CD4-positive, CD25-positive, alpha-beta regulatory T cell (primary cell): ENCODE measurements at regions not wholly inside any gene's neighbourhood (a gene's known extent, or its start where the extent isn't known, plus 50 kb on each side); places are given as distances from the start of the nearest gene placed in this dataset.

ENCODE experiments used
- ATAC-seq, 2 donors: fragments of 150-1000 bp; cut with Tn5 transposase; one replicate each; pipeline ENCODE4 v1.10.0; 2021; ENCODE audit warnings: low read depth in 2 of 2, moderate number of reproducible peaks in 2 of 2, moderate library complexity in 1 of 2
- DNase-seq, 3 donors: peaks; one replicate each; pipeline versions ENCODE4 v3.0.0 to v3.0.0-alpha.2; 2012 to 2022; ENCODE audit warnings: mixed read lengths in 1 of 3
- H3K27ac ChIP-seq: one replicate; pipeline ENCODE4 v1.7.0; 2013; ENCODE audit warnings: mild to moderate bottlenecking, low read length; ENCODE audit not compliant: insufficient read depth, poor library complexity, severe bottlenecking
- H3K27me3 ChIP-seq: one replicate; pipeline ENCODE4 v1.7.0; 2013; ENCODE audit warnings: low read length; ENCODE audit not compliant: control insufficient read depth, insufficient read depth
- H3K36me3 ChIP-seq: one replicate; pipeline ENCODE4 v1.7.0; 2013; ENCODE audit warnings: mild to moderate bottlenecking, low read length, moderate library complexity; ENCODE audit not compliant: control insufficient read depth, insufficient read depth
- H3K4me1 ChIP-seq: 2 replicates; pipeline ENCODE4 v1.7.0; 2013; ENCODE audit warnings: mild to moderate bottlenecking, low read length; ENCODE audit not compliant: insufficient read depth, control insufficient read depth, poor library complexity, severe bottlenecking
- H3K4me3 ChIP-seq: one replicate; pipeline ENCODE4 v1.7.0; 2013; ENCODE audit warnings: low read depth, mild to moderate bottlenecking, low read length, moderate library complexity
- H3K9me3 ChIP-seq, 2 experiments: 1 replicate in 1 of 2; 2 replicates in 1 of 2; pipeline ENCODE4 v1.7.0; 2013; ENCODE audit warnings: low read length in 2 of 2, mild to moderate bottlenecking in 1 of 2, moderate library complexity in 1 of 2; ENCODE audit not compliant: control insufficient read depth in 2 of 2
- H3K27ac Mint-ChIP-seq, 3 donors: one replicate each; pipeline ENCODE4 v1.8.0; 2020 to 2022; ENCODE audit warnings: mild to moderate bottlenecking in 3 of 3, mixed read lengths in 3 of 3, moderate library complexity in 2 of 3
- H3K27me3 Mint-ChIP-seq: one replicate; pipeline ENCODE4 v1.8.0; 2022; ENCODE audit warnings: mild to moderate bottlenecking, mixed read lengths
- H3K36me3 Mint-ChIP-seq: one replicate; pipeline ENCODE4 v1.8.0; 2020; ENCODE audit warnings: mixed read lengths
- H3K4me1 Mint-ChIP-seq, 4 donors: one replicate each; pipeline ENCODE4 v1.8.0; 2020 to 2022; ENCODE audit warnings: mixed read lengths in 4 of 4, mild to moderate bottlenecking in 1 of 4
- H3K4me3 Mint-ChIP-seq, 4 donors: one replicate each; pipeline ENCODE4 v1.8.0; 2020 to 2022; ENCODE audit warnings: mild to moderate bottlenecking in 4 of 4, mixed read lengths in 4 of 4, moderate library complexity in 3 of 4
- H3K9me3 Mint-ChIP-seq, 7 donors: one replicate each; pipeline ENCODE4 v1.8.0; 2020 to 2022; ENCODE audit warnings: mixed read lengths in 7 of 7, mild to moderate bottlenecking in 3 of 7, moderate library complexity in 2 of 7

GRCh38 chr1:229112832-229113548 lies 157.9 kb upstream of the RAB4A start:
- no peaks in the 10 kb centered on the region for H3K4me1 ChIP-seq
- peaks cover 0 to 6% (median 3%) of the 10 kb centered on the region in 4 donors for H3K4me1 Mint-ChIP-seq
- no peak overlapping the region for H3K4me3 ChIP-seq
- peaks cover 0 to 3% (median 0%) of the 10 kb centered on the region in 7 donors for H3K9me3 Mint-ChIP-seq
- no peaks in the 10 kb centered on the region for H3K36me3 ChIP-seq
- ATAC-seq: no peak
- no peak overlapping the region for H3K4me3 Mint-ChIP-seq
- no peaks in the 10 kb centered on the region for H3K36me3 Mint-ChIP-seq
- H3K27me3 Mint-ChIP-seq: peaks cover 4% of the 10 kb centered on the region
- no peaks in the 10 kb centered on the region for H3K27me3 ChIP-seq
- no peak overlapping the region for H3K27ac Mint-ChIP-seq
- no peak overlapping the region for H3K27ac ChIP-seq
- H3K9me3 ChIP-seq: no peaks in the 10 kb centered on the region
- no peak for DNase-seq

DNA sequence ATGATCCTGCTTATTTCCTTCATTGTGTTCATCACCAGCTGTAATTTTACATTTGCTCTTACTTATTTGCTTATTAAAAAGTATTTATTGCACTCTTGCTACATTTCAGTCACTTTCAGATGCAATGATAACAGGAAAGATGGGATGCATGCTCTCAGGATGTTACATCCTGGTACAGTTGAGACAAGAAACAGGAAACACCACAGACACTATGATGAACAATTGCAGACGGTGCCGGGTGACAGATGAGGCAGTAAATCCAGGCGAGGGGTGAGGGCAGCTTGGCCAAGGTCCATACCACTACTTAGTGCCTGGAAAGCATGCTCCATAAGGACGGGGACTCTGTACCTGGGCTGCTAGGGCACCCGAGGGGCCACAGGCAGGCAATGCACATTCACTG lies 156.6 kb upstream of the RAB4A start:
- Mint-ChIP-seq H3K9me3 (peaks cover 0 to 3% (median 0%) of the 10 kb centered on the region in 7 donors), H3K4me1 (peaks cover 0 to 6% (median 3%) of the 10 kb centered on the region in 4 donors), H3K4me3 (no peak overlapping the region), H3K27me3 (no peaks in the 10 kb centered on the region), H3K27ac (no peak overlapping the region), H3K36me3 (no peaks in the 10 kb centered on the region)
- DNase-seq: no peak
- Histone ChIP-seq H3K36me3 (no peaks in the 10 kb centered on the region), H3K4me1 (no peaks in the 10 kb centered on the region), H3K9me3 (no peaks in the 10 kb centered on the region), H3K27me3 (no peaks in the 10 kb centered on the region), H3K27ac (no peak overlapping the region), H3K4me3 (no peak overlapping the region)
- no peak for ATAC-seq

DNA sequence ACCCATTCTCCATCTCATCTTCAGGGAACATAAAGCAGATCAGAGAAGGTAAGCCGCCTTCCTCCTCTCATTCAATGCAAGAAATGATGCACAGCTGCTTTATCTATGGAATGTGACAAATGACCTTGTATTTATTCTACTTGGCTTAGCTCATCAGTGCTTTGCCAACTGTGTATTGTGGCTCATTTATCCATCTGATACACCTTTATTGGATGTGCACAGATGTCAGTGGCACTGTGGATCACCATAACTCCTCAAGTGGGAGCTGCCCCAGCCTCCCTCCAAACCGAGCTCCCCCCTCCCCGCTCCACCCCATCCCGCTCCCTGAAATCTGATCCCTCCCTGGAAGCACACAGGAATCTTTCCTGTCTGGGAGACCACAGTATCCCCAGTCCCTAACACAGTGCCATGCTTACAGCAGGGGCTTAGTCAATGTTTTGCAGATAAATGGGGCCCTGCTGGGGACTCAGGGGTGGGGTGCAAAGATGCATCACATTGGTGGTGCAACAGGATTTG lies 156.0 kb upstream of the RAB4A start:
- no peak for DNase-seq
- H3K4me3 ChIP-seq: no peak overlapping the region
- Mint-ChIP-seq H3K36me3 (no peaks in the 10 kb centered on the region), H3K4me3 (no peak overlapping the region), H3K9me3 (peaks cover 0 to 3% (median 0%) of the 10 kb centered on the region in 7 donors), H3K27me3 (no peaks in the 10 kb centered on the region), H3K27ac (no peak overlapping the region), H3K4me1 (peaks cover 0 to 7% (median 3%) of the 10 kb centered on the region in 4 donors)
- no peak for ATAC-seq
- no peak overlapping the region for H3K27ac ChIP-seq
- no peaks in the 10 kb centered on the region for H3K27me3 ChIP-seq
- H3K36me3 ChIP-seq: no peaks in the 10 kb centered on the region
- no peaks in the 10 kb centered on the region for H3K9me3 ChIP-seq
- no peaks in the 10 kb centered on the region for H3K4me1 ChIP-seq

GRCh38 chr1:229116114-229116513 lies 154.8 kb upstream of the RAB4A start:
- DNase-seq (no peak), ATAC-seq (no peak)

GRCh38 chr1:229117664-229118300 lies 153.1 kb upstream of the RAB4A start:
- H3K36me3 Mint-ChIP-seq: no peaks in the 10 kb centered on the region
- H3K4me1 ChIP-seq: no peaks in the 10 kb centered on the region
- peaks cover 4% of the 10 kb centered on the region for H3K27me3 Mint-ChIP-seq
- H3K36me3 ChIP-seq: no peaks in the 10 kb centered on the region
- H3K4me3 ChIP-seq: no peak overlapping the region
- H3K4me1 Mint-ChIP-seq: peaks cover 0 to 7% (median 3%) of the 10 kb centered on the region in 4 donors
- no peak overlapping the region for H3K4me3 Mint-ChIP-seq
- H3K9me3 ChIP-seq: no peaks in the 10 kb centered on the region
- H3K27ac ChIP-seq: no peak overlapping the region
- H3K27ac Mint-ChIP-seq: no peak overlapping the region
- DNase-seq (no peak), ATAC-seq (no peak)
- peaks cover 0 to under 1% (median 0%) of the 10 kb centered on the region in 7 donors for H3K9me3 Mint-ChIP-seq
- no peaks in the 10 kb centered on the region for H3K27me3 ChIP-seq

More at GRCh38 chr1:229116114-229116513, 154.8 kb upstream of the RAB4A start:
- H3K9me3 ChIP-seq: no peaks in the 10 kb centered on the region
- no peak overlapping the region for H3K4me3 Mint-ChIP-seq
- H3K27me3 ChIP-seq: no peaks in the 10 kb centered on the region
- no peak overlapping the region for H3K27ac ChIP-seq
- H3K9me3 Mint-ChIP-seq: peaks cover 0 to 3% (median 0%) of the 10 kb centered on the region in 7 donors
- H3K36me3 Mint-ChIP-seq: no peaks in the 10 kb centered on the region
- no peaks in the 10 kb centered on the region for H3K36me3 ChIP-seq
- H3K4me1 ChIP-seq: no peaks in the 10 kb centered on the region
- no peak overlapping the region for H3K4me3 ChIP-seq
- peaks cover 0 to 7% (median 3%) of the 10 kb centered on the region in 4 donors for H3K4me1 Mint-ChIP-seq
- no peaks in the 10 kb centered on the region for H3K27me3 Mint-ChIP-seq
- no peak overlapping the region for H3K27ac Mint-ChIP-seq

DNA sequence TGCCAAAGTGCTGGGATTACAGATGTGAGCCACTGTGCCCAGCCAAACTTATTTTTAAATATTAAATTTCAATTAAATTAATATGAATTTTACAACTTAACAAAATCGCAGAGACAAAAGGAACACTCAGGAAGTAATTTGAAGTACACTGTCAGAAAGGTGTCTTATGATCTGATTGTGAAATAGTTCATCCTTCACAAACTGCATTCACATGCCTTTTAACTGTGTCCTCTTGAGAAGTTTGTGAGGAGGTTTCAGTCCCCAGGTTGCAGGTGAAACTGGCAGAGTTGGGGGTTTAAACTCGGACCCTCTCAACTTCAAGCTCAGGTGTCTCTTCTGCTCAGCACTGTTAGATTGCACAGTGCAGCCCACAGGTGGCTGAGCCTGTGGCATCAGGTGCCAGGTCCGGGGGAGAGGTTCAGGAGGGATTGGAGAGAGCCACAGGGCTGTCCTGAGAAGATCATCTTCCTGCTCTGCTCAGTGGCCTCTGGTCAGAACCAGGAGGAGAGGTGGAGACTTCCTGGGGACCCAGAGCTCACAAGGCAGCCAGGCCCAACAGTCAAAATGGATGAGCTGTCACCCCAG lies 152.3 kb upstream of the RAB4A start:
- Histone ChIP-seq H3K27me3 (no peaks in the 10 kb centered on the region), H3K27ac (no peak overlapping the region), H3K4me1 (no peaks in the 10 kb centered on the region), H3K4me3 (no peak overlapping the region), H3K36me3 (no peaks in the 10 kb centered on the region), H3K9me3 (no peaks in the 10 kb centered on the region)
- no peak for DNase-seq
- H3K4me1 Mint-ChIP-seq: peaks cover 0 to 7% (median 3%) of the 10 kb centered on the region in 4 donors
- H3K27me3 Mint-ChIP-seq: peaks cover 4% of the 10 kb centered on the region
- H3K36me3 Mint-ChIP-seq: no peaks in the 10 kb centered on the region
- H3K27ac Mint-ChIP-seq: no peak overlapping the region
- ATAC-seq: no peak
- H3K9me3 Mint-ChIP-seq: no peaks in the 10 kb centered on the region
- H3K4me3 Mint-ChIP-seq: no peak overlapping the region

- DNase-seq: no peak
- Histone ChIP-seq H3K9me3 (no peaks in the 10 kb centered on the region), H3K27me3 (no peaks in the 10 kb centered on the region), H3K27ac (no peak overlapping the region), H3K4me1 (no peaks in the 10 kb centered on the region), H3K4me3 (no peak overlapping the region), H3K36me3 (no peaks in the 10 kb centered on the region)
- H3K27me3 Mint-ChIP-seq: peaks cover 4% of the 10 kb centered on the region
- peaks cover 0 to 5% (median 2%) of the 10 kb centered on the region in 4 donors for H3K4me1 Mint-ChIP-seq
- H3K4me3 Mint-ChIP-seq: no peak overlapping the region
- H3K36me3 Mint-ChIP-seq: no peaks in the 10 kb centered on the region
- no peak overlapping the region for H3K27ac Mint-ChIP-seq
- no peak for ATAC-seq
- H3K9me3 Mint-ChIP-seq: no peaks in the 10 kb centered on the region
Observed at GRCh38 chr1:229119161-229119560, 151.8 kb upstream of the RAB4A start.
